Posterior vena cava (tissue), 2 donors: ENCODE measurements at regions not wholly inside any gene's neighbourhood (a gene's known extent, or its start where the extent isn't known, plus 50 kb on each side); places are given as distances from the start of the nearest gene placed in this dataset.

Experiments
- DNase-seq: peaks from one replicate; pipeline ENCODE4 v3.0.0-alpha.2; 2020; ENCODE audit warnings: low spot score
- intact Hi-C, 2 donors: fragments of 100-400 bp; cut with DNase I; formaldehyde crosslinking; loops; one replicate each; pipeline versions ENCODE4 v1.14.1 to v1.14.2; 2022 to 2023
- donor health status: DM: yes; HTN: yes; CAD: no.
- donor health status: DM: yes; HTN: yes; CAD: no.

DNA sequence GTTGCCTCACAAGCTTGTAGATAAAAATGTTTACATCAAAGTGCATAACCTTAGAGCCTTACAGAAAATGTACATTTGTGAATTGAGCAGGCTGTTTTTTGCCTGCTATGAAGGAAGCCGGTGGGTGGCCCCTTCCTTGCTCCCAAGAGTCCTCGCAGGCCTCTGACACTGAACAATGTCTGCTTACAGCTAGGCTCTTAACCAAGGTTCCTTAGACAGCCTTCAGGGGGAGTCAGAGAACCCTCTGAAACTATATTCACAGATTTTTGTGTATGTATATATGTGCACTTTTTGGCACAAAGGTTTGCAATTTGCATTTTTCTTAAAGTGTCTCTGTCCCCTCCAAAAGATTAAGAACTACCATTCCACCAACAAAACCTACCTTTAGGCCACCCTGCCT, 282.6 kb downstream of the BARHL2 start:
- no peak for DNase-seq
- intact Hi-C loops: no loop called here

DNA sequence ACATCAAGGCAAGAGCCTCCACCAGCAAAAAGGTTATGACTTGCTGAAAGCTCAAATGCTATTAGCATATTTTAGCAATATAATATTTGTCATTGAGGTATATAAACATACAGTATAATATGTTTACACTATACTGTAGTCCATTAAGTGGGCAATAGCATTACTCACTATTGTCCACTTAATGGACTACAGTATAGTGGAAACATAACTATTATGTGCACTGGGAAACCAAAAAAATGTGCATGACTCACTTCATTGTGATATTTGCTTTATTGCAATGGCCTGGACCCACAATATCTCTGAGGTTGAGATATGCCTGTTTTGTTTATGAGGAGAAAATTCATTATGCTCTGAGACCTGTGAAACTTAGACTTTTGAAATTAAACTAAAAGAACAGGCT, 300.0 kb downstream of the BARHL2 start:
- DNase-seq: no peak
- intact Hi-C loops: no loop called here

DNA sequence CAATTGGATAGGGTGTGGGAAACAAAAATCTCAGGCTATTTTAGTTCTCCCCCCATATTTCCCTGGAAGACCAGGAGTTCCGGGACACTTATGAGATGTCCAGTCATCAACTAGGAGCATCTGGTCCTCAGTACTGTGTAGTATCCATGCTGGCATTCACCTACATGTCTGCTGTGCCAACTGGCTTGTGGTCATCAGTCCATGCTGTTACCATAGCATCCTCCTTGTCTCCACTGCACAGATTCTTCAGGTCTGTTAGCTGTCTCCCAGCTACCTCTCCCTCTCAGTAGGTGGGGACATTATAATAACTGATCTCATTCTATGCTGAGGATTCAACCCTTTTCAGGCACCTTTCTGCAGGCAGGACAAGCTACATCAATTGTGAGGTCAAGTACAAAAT, 302.9 kb downstream of the BARHL2 start:
- no peak for DNase-seq

DNA sequence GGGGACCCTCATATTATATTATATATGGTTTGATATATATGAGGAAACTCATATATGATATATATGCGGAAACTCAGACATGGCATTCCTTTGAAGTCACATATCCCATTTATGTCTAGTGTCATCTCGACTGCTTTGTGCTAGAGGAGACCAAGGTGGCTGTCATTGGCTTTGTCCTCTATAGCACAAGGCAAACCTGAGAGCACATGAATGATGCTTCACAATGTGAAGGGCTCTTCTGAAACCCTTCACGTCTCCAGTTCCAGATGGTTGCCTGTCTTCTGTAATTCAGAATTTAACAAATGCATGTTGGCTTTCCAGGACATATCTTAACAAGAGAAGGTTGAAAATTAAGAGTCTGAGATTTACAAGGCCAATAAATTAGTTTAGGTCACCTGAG, 303.6 kb downstream of the BARHL2 start:
- intact Hi-C loops: no loop called here
- no peak for DNase-seq

More for the DNA sequence above, 302.9 kb downstream of the BARHL2 start:
- intact Hi-C loops: no loop called here

DNA sequence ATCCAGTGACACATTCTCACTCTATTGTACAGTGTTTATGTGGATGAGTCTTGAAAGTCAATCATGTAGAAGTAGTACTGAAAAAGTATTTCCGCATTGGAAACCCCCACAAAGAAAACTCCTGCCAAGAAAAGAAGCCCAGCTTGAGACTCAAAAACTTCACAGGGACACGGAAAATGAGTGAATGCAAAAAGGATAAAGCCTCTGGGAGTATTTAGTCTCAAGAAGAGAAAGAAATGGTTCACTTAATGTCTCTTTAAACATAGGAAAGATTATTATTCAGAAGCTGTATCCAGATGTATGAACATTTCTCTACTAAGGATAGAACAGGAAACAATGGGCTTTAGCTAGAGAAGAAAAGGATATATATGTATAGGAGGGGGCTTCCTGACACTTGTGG, 304.5 kb downstream of the BARHL2 start:
- DNase-seq: no peak
- intact Hi-C loops: no loop called here

DNA sequence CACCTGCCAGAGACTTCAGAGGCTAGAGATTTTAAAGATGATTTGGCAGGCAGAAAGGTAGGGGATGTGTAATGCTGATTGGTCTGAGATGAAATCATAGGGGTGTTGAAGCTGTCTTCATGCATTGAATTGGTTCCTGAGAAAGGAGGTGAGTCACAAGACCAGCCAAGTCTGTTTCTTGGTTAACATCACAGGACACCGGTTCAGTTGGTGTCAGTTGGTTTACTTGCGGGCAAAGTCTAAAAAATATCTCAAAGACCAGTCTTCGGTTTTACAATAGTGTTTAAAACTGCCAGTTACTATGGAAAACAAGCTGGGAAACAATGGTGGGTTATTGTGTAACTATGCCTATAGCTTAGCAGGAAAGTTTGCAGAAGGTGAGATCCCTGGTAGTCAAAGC, 305.9 kb downstream of the BARHL2 start:
- intact Hi-C loops: no loop called here
- no peak for DNase-seq

DNA sequence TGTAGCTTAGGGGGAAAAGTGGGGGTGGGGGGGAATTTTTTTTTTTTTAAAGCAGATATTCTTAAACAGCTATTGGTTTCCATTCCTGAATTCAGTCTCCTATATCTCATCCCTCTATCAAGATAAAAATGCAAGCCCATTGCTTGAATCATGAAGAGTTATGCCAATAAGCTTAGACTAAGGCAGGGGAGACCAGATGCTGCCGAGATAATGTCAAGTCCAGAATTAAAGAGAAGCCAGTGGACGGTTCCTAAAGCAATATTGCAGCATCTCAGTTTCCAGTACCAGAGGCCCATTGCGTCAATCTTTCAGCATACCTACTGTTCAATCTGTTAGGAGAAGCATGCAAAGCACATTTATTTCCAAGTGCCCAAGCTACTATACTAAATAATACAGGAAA, 309.4 kb downstream of the BARHL2 start:
- DNase-seq: no peak
- intact Hi-C loops: no loop called here

DNA sequence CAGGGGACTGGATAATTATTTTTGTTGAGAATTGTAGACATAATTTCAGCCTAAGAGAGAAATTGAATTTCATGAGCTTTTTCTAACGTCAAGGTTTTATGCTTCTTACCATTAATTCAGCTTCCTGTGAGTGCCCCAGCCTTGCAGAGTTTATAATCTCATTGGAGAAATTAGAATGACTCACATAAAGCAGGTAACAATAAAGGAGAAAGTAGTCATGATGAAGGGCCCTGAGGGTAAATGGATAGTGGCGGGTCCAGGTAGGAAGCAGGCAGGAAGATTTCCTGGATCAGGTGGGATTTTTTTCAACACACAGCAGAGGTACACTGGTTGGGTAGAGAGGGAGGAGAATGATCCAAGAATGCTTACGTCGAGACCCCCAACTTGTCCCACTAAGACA, 311.4 kb downstream of the BARHL2 start:
- no peak for DNase-seq
- intact Hi-C loops: no loop called here

DNA sequence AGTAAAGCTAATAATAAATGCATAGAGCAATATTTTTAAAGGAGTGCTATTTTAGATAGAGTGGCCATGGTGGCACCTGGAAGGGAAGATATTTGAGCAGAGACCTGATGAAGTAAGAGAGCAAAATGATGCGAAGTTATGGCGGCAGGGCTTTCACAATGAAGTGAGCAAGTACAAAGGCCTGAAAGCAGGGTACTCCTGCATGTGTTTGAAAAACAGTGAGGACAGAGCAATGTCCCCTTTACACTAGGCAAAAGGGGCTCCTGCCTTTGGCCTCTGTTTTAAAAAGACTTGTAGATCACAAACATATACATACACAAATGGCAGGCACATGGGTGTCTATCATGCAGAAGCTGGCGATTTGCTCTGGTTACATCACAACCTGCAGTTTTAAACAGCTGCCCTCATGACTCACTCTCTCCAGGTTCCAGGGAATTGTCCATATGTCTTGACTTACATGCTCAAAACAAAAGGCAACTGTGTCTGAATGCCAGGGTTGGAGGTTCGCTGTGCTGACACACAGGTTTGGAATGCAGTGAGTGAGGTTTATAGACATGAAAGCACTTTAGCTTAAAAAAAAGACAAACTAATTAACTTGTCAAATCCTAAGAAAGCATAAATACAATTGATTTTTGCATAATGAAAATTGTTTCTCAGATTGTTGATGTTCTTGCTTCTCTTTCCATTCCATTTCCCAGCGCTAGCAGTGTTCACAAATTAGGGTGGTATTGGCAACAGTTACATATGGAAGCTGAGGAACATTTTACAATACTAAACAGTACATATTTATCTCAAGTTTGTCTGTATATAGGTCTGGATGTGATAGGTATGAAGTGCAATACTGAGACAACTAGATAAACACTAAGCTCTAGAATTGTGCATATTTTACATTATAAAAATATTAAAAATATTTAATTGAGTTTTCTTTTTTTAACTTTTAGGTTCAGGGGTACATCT, 313.9 kb downstream of the BARHL2 start:
- DNase-seq: no peak
- intact Hi-C loops: no loop called here

DNA sequence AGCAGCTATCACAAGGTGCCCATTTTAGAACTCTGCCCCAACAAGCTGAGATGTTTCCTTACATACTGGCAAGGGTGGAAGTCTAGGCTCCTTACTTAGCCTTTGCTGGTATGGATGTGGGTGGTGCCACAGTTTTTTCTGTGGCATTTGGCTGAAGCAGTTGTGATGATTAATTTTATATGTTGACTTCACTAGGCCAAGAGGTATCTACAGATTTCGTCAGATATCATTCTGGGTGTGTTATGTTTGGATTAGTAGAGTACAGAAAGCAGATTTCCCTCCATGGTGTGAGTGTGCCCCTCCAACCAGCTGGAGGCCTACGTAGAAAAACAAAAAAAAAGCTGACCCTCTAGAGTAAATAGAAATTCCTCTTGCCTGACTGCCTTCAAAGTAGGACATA, 317.0 kb downstream of the BARHL2 start:
- no peak for DNase-seq
- intact Hi-C loops: no loop called here

DNA sequence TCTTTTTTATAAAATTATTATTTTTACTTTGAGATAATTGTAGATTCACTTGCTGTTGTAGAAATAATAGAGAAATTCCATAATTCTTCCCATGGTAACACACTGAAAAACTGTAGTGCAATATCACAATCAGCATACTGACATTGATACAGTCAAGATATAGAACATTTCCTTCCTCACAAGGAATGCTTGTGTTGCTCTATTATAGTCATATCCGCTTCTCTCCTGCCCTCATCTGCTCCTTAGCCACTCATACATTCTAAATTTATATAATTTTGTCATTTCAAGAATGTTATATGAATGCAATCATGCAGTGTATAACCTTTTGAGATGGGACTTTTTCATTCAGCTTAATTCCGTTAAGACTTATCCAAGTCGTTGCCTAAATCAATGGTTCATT, 320.2 kb downstream of the BARHL2 start:
- intact Hi-C loops: no loop called here
- DNase-seq: no peak

DNA sequence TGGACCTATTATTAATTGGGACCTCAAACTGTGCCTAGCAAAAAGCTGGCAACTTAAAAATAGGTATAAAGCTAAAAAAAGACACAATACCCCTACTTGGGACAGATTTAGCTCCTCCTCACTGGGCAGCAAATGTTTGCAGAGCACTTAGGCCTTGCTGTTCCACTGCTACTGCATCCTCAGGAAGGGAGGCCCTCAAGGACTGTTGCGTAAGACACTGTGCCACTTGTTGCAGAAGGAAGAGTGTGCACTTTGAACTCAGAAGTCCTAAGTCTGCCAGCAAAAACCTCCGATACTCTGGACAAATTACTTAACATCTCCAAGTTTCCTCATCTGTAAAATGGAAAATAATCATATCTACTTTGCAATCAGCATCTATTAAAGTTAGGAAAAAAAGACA, 322.9 kb downstream of the BARHL2 start:
- intact Hi-C loops: no loop called here
- DNase-seq: no peak

DNA sequence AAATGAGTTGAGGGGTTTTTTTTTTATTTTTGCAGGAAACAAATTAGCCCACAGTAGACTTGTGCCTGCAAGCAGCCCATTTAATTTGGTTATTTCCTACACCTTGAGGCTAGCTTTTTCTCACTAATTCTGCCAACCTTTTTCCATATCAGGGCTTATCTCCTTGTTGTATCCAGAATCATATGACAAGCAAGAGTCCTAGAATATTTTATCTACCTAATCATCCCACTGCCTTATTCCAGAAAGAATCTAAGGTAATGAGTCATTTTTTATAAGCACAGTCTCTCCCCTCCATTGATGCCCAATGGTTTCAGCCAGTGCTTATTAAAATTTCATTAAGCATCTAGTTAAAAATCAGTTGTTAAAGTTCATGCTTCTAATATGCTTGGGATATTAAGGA, 324.1 kb downstream of the BARHL2 start:
- no peak for DNase-seq

DNA sequence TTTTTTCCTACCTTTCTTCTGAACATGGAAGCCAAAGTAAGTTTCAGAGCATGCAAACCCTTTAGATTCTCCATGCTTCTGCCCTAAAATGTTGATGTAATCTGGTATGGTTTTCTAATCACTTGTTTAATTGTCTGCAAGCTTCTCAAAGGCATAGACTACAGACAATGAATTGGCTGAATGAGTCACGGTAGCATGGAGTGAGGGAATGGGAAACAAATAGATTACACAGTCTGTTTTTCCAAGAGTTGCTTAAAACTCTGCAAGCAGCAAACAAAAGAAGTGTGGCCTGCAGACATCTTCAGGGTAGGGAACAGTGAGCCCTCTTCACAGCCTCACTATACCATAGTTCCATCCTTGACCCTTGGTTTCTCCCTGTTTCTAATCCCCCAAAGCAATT, 326.0 kb downstream of the BARHL2 start:
- intact Hi-C loops: no loop called here
- no peak for DNase-seq

More for the DNA sequence above, 324.1 kb downstream of the BARHL2 start:
- intact Hi-C loops: no loop called here

DNA sequence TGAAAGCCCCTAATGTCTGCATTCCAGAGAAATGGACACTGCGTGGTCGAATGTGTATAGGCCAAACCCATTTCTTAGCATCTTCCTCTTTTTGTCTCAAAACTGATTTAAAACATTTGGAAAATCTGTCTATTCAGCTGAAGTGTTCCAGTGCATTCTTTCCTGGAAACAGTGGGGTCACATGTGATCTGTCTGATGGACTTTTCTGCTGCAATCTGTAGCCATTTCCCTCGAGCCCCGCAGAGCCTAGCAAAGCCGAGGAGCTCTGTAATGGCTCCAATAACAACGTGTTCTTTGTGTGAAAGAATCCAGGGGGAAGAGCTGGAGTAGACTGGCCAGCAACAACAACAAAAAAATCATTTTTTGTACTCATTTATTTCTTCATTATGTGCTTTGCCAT, 329.3 kb downstream of the BARHL2 start:
- intact Hi-C loops: no loop called here
- DNase-seq: no peak

DNA sequence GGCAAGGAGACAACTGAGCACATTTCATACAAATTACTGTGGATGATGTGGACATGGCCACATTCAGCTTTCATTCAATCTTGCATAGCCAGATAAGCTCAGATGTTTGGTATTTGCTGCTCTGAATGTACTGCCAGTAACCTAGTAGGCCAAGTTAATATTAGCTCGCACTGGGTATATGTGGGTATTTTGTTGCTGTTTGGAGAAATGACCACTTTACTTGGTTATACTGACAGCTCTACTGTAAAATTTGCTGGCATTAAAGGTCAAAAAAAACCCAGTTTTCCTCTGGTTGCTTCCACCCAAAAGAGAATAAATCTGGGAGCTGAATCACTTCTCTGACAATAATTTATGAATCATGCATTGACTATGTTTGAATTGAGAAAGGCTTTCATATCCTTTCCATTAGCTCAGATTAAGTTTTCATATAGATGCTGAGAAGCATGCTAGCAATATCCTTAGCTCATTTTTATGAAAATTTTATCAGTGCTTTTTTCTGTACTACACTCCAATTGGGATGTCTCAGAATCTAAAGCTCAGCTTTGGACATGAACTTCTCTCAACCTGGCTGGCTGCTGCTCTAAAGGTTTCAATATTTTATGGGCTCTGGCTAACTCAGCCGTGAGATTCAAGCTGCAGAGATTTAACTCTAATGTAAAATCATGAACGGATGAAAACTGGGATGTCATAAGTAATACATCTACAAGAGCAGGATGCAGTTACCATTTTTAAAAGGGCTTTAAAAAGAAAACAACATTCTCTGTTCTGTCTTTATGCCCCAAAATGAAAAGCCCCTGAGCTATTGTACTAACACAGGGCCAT, 330.0 kb downstream of the BARHL2 start:
- intact Hi-C loops: no loop called here
- no peak for DNase-seq

DNA sequence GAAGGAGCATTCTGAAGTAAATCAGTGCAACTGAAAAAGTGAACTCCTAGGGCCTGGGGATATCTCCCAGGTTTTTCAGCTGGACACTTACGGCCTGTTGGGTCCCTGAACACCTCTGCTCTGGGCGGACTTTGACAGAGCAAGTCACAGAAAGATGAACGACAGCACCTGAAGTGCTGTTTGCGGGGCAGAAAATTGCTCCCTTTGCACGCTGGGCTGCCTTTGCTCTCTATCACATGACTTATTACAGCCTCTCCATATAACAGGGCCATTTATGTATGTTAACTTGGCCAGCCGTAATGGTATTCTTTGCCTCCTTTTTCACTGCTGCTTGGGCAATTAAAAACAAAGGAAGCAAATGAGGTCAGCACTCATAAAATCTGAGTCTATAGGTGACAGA, 332.9 kb downstream of the BARHL2 start:
- intact Hi-C loops: no loop called here
- DNase-seq: no peak

DNA sequence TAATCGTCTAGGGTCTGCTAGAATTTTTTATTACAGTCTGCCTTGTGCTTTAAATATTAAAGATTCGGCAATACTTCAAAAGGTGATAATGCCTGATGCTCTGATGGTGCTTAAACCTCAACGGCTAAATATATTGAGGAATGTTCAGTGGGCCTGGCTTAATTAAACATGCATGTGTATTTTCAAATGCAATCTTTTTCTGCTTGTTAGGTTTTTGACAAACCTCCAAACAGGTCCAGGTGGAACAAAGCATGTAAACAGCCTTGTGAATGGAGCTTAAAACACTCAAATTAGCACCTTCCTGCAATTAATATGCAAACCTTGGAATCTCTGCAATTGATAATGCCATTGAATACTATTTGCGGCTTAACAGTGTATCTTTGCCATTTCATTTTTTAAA, 334.9 kb downstream of the BARHL2 start:
- DNase-seq: no peak
- intact Hi-C loops: no loop called here

DNA sequence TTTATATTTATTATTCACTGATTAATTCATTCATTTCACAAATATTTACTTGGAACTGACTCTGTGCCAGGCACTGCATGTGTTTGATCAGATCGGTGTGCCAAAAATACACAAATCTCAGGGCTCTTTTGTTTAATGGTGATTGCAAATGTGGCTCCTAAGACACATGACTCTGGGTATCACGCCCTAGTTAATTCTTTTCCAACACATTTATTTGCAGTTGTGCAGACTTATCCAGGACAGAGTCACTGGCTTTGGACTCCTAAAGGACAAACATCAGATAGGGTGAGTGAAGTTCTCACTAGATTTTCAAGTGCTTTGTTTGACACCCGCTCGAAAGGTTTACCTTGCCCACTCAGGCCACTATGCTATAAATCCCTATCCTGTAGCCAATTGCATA, 335.5 kb downstream of the BARHL2 start:
- intact Hi-C loops: no loop called here
- no peak for DNase-seq

DNA sequence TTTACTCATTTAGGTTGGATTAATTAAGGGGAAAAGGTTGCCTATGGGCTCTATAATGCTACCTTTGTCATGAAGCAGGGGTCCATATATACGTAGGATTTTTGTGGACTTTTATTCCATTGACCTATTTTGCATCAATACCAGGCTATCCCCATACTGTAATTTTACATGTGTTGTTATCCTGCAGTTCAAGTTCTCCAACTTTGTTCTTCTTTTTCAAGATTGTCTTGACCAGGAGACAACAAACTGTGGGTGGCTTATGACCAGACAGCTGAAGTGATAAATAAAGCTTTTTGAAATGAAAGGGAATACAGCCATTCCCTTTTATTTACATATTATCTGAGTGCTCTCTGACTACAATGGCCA, 345.7 kb downstream of the BARHL2 start:
- DNase-seq: no peak
- intact Hi-C loops: no loop called here
